GM18909 (cell line): ENCODE measurements at regions not wholly inside any gene's neighbourhood (a gene's known extent, or its start where the extent isn't known, plus 50 kb on each side); places are given as distances from the start of the nearest gene placed in this dataset.
"Not testable (repeated sequence)": the region's sequence is repeated elsewhere in the genome, so short reads cannot be mapped to it uniquely, and the experiment has no call there.

Source experiments
- ATAC-seq: cut with Tn5 transposase; IDR thresholded peaks from one replicate; pipeline ENCODE4 v1.9.1; 2021; ENCODE audit warnings: mild to moderate bottlenecking; ENCODE audit not compliant: unreplicated experiment, poor library complexity

- ATAC-seq, result no peak
These were observed 146.9 kb upstream of the SLC1A3 start for GRCh38 chr5:36459176-36460135.

- no peak for ATAC-seq
These were observed 143.9 kb upstream of the SLC1A3 start for GRCh38 chr5:36462295-36463021.

- not testable (repeated sequence) for ATAC-seq
These were observed 130.5 kb upstream of the SLC1A3 start for GRCh38 chr5:36475942-36476341.

- no peak for ATAC-seq
These were observed 127.6 kb upstream of the SLC1A3 start for GRCh38 chr5:36478646-36479317.

GRCh38 chr5:36481454-36482120 lies 124.8 kb upstream of the SLC1A3 start:
- ATAC-seq, result no peak

- no peak for ATAC-seq
These were observed 123.6 kb upstream of the SLC1A3 start for GRCh38 chr5:36482812-36483211.

- no peak for ATAC-seq
These were observed 116.9 kb upstream of the SLC1A3 start for GRCh38 chr5:36489505-36489904.

GRCh38 chr5:36491856-36492255 lies 114.5 kb upstream of the SLC1A3 start:
- no peak for ATAC-seq

GRCh38 chr5:36492984-36493654 lies 113.3 kb upstream of the SLC1A3 start:
- no peak for ATAC-seq

GRCh38 chr5:36494028-36494427 lies 112.4 kb upstream of the SLC1A3 start:
- ATAC-seq, result no peak

GRCh38 chr5:36494841-36495601 lies 111.4 kb upstream of the SLC1A3 start:
- no peak for ATAC-seq

- no peak for ATAC-seq
These were observed 110.8 kb upstream of the SLC1A3 start for GRCh38 chr5:36495611-36496010.

- ATAC-seq, result no peak
These were observed 109.9 kb upstream of the SLC1A3 start for GRCh38 chr5:36496471-36496870.

- ATAC-seq, result no peak
These were observed 103.8 kb upstream of the SLC1A3 start for GRCh38 chr5:36502608-36503007.

GRCh38 chr5:36505021-36505420 lies 101.4 kb upstream of the SLC1A3 start:
- no peak for ATAC-seq

GRCh38 chr5:36507332-36507952 lies 99.0 kb upstream of the SLC1A3 start:
- peak; percentile 57 for ATAC-seq

- not testable (repeated sequence) for ATAC-seq
These were observed 98.1 kb upstream of the SLC1A3 start for GRCh38 chr5:36508331-36508730.

GRCh38 chr5:36513647-36514046 lies 92.8 kb upstream of the SLC1A3 start:
- ATAC-seq, result not testable (repeated sequence)

- ATAC-seq, result no peak
These were observed 86.5 kb upstream of the SLC1A3 start for GRCh38 chr5:36519881-36520280.
